Small intestine (tissue), 7 donors: ENCODE measurements at regions not wholly inside any gene's neighbourhood (a gene's known extent, or its start where the extent isn't known, plus 50 kb on each side); places are given as distances from the start of the nearest gene placed in this dataset.

Experiments
- DNase-seq, 2 donors: peaks; one replicate each; pipeline versions ENCODE4 v3.0.0 to v3.0.0-alpha.2; 2013
- FAIRE-seq: peaks from 2 replicates; lab custom pipeline; 2012; peaks lifted over from hg19 to GRCh38; lab: Jason Lieb, UNC
- H3K27ac ChIP-seq, 3 donors: one replicate each; pipeline ENCODE4 v1.5.1; 2013; ENCODE audit warnings: low read length in 2 of 3, mild to moderate bottlenecking in 2 of 3, control low read depth in 1 of 3, inconsistent platforms in 1 of 3, low read depth in 1 of 3, moderate library complexity in 1 of 3
- H3K27me3 ChIP-seq, 3 donors: one replicate each; pipeline ENCODE4 v1.6.1; 2013; ENCODE audit warnings: low read length in 3 of 3, inconsistent platforms in 1 of 3; ENCODE audit not compliant: control insufficient read depth in 3 of 3, insufficient read depth in 3 of 3
- H3K36me3 ChIP-seq, 3 donors: one replicate each; pipeline ENCODE4 v1.6.1; 2013; ENCODE audit warnings: low read length in 3 of 3, inconsistent platforms in 1 of 3, low read depth in 1 of 3, mild to moderate bottlenecking in 1 of 3, moderate library complexity in 1 of 3; ENCODE audit not compliant: control insufficient read depth in 3 of 3, insufficient read depth in 2 of 3
- H3K4me1 ChIP-seq, 3 donors: one replicate each; pipeline ENCODE4 v1.6.1; 2013; ENCODE audit warnings: low read length in 2 of 3, inconsistent platforms in 1 of 3, low read depth in 1 of 3, mild to moderate bottlenecking in 1 of 3, moderate library complexity in 1 of 3; ENCODE audit not compliant: control insufficient read depth in 3 of 3, insufficient read depth in 2 of 3
- H3K4me3 ChIP-seq, 3 donors: one replicate each; pipeline ENCODE4 v1.5.1; 2013; ENCODE audit warnings: low read length in 3 of 3, control low read depth in 1 of 3, inconsistent platforms in 1 of 3, low read depth in 1 of 3, mild to moderate bottlenecking in 1 of 3, moderate library complexity in 1 of 3
- H3K9me3 ChIP-seq, 2 donors: one replicate each; pipeline ENCODE4 v1.6.1; 2013; ENCODE audit warnings: low read depth in 1 of 2, low read length in 1 of 2; ENCODE audit not compliant: control insufficient read depth in 2 of 2, insufficient read depth in 1 of 2
- WGBS, 3 donors: extraction: QIAGEN DNeasy Blood & Tissue Kit; methylation state at CpG; one replicate each; pipeline ENCODE4 v1.1.7; 2013; 5-methylcytosine and 5-hydroxymethylcytosine counted together
- donor health status: healthy with polysubstance abuse.
- donor health status: control.
- donor health status: control.
- donor health status: Bipolar disorder and iron deficiency.
- donor health status: healthy.

DNA sequence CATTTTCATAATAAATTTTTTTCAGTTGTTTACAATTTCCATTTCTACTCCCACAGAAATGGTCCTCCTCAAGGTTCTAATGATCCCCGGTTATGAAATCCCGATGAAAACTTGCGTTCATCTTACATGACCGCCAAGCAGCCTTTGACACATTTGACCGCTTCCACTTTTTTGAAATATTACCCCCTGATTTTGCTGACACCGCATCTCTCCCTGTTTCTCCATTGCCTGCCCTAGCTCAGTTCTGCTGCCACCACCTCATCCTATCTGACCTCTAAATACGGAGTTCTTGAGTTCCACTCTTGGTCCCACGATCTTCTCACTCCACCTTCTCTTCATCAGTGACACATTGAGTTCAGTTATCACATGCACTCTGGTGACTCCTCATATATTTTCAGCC lies 74.1 kb downstream of the SLC35B3 start:
- FAIRE-seq (no peak), DNase-seq (no peak)
- Histone ChIP-seq H3K4me1 (no peaks in the 10 kb centered on the region), H3K9me3 (no peaks in the 10 kb centered on the region), H3K36me3 (no peaks in the 10 kb centered on the region), H3K27ac (no peak overlapping the region), H3K27me3 (no peaks in the 10 kb centered on the region), H3K4me3 (no peak overlapping the region)
- WGBS, 3 donors, result 91 to 94% (median 94%) methylated on average over 8 of the region's 8 CpGs

- no peak overlapping the region for H3K27ac ChIP-seq
- no peak for FAIRE-seq
- 74 to 77% (median 76%) methylated on average over 4 of the region's 4 CpGs for WGBS, 3 donors
- no peaks in the 10 kb centered on the region for H3K9me3 ChIP-seq
- no peaks in the 10 kb centered on the region for H3K36me3 ChIP-seq
- no peak overlapping the region for H3K4me3 ChIP-seq
- no peak for DNase-seq
- no peaks in the 10 kb centered on the region for H3K4me1 ChIP-seq
- H3K27me3 ChIP-seq, result no peaks in the 10 kb centered on the region
Measured at GRCh38 chr6:8352966-8353340, 82.4 kb downstream of the SLC35B3 start.

- no peaks in the 10 kb centered on the region for H3K27me3 ChIP-seq
- DNase-seq, result no peak
- no peaks in the 10 kb centered on the region for H3K9me3 ChIP-seq
- H3K4me3 ChIP-seq, result no peak overlapping the region
- no peaks in the 10 kb centered on the region for H3K36me3 ChIP-seq
- FAIRE-seq, result no peak
- WGBS, 3 donors, result 78 to 95% (median 80%) methylated on average over 1 of the region's 1 CpG
- H3K27ac ChIP-seq, result no peak overlapping the region
- H3K4me1 ChIP-seq, result no peaks in the 10 kb centered on the region
Measured at GRCh38 chr6:8352335-8352965, 82.9 kb downstream of the SLC35B3 start.

DNA sequence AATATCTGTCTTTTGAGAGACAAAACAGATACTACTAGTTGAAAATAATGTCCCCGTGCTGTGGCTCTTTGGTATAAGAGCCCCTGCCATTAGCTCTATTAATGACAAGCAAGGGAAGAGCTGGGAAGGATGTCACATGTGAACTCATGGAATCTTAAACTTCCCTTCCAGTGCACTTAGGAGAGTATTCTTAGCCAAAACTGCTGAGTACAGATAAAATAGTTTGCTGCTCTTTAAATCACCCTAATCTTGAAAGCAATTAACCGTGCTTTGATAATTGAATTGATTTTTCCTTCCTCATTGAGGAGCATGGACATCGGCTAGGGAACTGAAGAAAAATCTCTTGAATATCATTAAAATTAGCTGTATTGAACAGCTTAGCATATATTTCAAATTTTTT lies 91.7 kb downstream of the SLC35B3 start:
- DNase-seq (no peak), FAIRE-seq (no peak)
- Histone ChIP-seq H3K36me3 (no peaks in the 10 kb centered on the region), H3K4me3 (no peak overlapping the region), H3K9me3 (peaks cover 0 to 2% of the 10 kb centered on the region in 2 donors), H3K4me1 (no peaks in the 10 kb centered on the region), H3K27me3 (peaks cover 0 to 1% (median 0%) of the 10 kb centered on the region in 3 donors), H3K27ac (no peak overlapping the region)
- WGBS, 3 donors, result 27 to 42% (median 35%) methylated on average over 3 of the region's 3 CpGs

- Histone ChIP-seq H3K4me3 (no peak overlapping the region), H3K27me3 (peaks cover 0 to 1% (median 0%) of the 10 kb centered on the region in 3 donors), H3K9me3 (peaks cover 0 to 2% of the 10 kb centered on the region in 2 donors), H3K27ac (no peak overlapping the region), H3K36me3 (no peaks in the 10 kb centered on the region), H3K4me1 (no peaks in the 10 kb centered on the region)
- 81 to 82% (median 82%) methylated on average over 10 of the region's 10 CpGs for WGBS, 3 donors
- DNase-seq (no peak), FAIRE-seq (no peak)
Measured at GRCh38 chr6:8342241-8342819, 93.0 kb downstream of the SLC35B3 start.

GRCh38 chr6:8337147-8337546 lies 98.2 kb downstream of the SLC35B3 start:
- 41 to 48% (median 44%) methylated on average over 4 of the region's 4 CpGs for WGBS, 3 donors
- Histone ChIP-seq H3K9me3 (no peaks in the 10 kb centered on the region), H3K27ac (no peak overlapping the region), H3K36me3 (no peaks in the 10 kb centered on the region), H3K4me3 (no peak overlapping the region), H3K27me3 (peaks cover 0 to 1% (median 0%) of the 10 kb centered on the region in 3 donors), H3K4me1 (no peaks in the 10 kb centered on the region)
- no peak for FAIRE-seq
- DNase-seq, result no peak

- WGBS, 3 donors, result 72 to 76% (median 75%) methylated on average over 11 of the region's 11 CpGs
- Histone ChIP-seq H3K4me1 (no peaks in the 10 kb centered on the region), H3K9me3 (no peaks in the 10 kb centered on the region), H3K4me3 (no peak overlapping the region), H3K27me3 (peaks cover 0 to 1% (median 0%) of the 10 kb centered on the region in 3 donors), H3K36me3 (no peaks in the 10 kb centered on the region), H3K27ac (no peak overlapping the region)
- DNase-seq (no peak), FAIRE-seq (no peak)
Measured at GRCh38 chr6:8336406-8337057, 98.8 kb downstream of the SLC35B3 start.

- Histone ChIP-seq H3K4me3 (no peak overlapping the region), H3K27me3 (peaks cover 0 to 1% (median 0%) of the 10 kb centered on the region in 3 donors), H3K36me3 (no peaks in the 10 kb centered on the region), H3K27ac (no peak overlapping the region), H3K9me3 (no peaks in the 10 kb centered on the region), H3K4me1 (no peaks in the 10 kb centered on the region)
- DNase-seq (no peak), FAIRE-seq (no peak)
- WGBS, 3 donors, result 76 to 89% (median 77%) methylated on average over 7 of the region's 7 CpGs
Measured at GRCh38 chr6:8335896-8336295, 99.4 kb downstream of the SLC35B3 start.
